HG02610 (cell line): ENCODE measurements at regions not wholly inside any gene's neighbourhood (a gene's known extent, or its start where the extent isn't known, plus 50 kb on each side); places are given as distances from the start of the nearest gene placed in this dataset.

Source experiments
- ATAC-seq: cut with Tn5 transposase; IDR thresholded peaks from one replicate; pipeline ENCODE4 v1.9.1; 2021; ENCODE audit warnings: mild to moderate bottlenecking, moderate library complexity; ENCODE audit not compliant: unreplicated experiment

DNA sequence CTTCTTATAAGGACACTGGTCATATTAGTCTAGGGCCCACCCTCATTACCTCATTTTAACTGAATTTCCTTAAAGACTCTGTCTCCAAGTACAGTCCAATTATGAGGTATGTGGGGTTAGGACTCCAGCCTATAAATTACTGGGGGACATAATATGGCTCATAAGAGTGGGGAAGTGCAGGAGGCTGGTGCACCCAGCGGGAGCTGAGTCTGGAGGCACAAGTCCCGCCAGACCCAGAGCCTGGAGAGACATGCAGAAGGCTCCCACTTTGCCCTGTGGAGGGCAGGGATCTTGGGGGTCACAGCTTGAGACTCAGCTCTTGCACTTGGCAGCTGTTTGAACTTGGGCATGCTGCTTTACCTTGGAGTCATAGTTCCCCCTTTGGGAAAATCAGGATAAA, 250.4 kb downstream of the RHOU start:
- ATAC-seq: no peak

DNA sequence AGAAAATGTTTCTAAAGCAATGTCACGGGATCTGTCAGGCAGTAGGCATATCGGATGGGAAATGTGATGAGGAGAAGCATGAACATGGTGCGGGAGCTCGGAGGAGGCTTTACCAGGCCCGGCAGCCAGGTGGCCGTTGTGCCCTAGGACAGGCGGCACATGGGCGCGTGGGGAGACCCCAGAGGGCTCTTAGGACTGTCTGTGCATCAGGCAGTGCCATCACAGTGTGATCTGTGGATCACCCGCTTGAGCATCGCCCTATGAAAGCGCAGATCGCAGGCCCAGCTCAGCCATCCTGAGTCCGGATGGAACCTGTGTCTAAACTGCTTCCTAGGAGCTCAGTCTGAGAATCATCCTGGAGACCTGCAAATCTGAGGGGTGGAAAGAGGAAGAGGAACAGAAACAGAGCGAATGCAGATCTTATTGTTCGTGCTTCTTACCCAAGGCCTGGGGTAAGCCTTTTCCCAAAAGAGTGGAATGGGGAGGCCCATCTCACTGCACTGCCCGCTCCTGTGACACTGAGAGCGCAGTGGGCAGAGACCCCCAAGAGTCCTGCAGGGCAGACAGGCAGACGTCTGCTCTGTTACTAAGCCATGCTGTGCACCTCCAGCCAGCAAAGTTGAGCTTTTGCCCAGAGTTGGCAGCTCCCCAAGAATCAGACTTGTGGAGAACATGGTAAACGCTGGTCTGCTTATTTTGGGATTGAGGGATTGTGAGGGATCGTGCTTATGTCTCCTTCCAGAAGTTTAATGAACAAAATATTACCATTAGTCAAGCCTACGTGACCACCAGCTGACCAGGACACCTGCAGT, 251.0 kb downstream of the RHOU start:
- ATAC-seq: no peak

DNA sequence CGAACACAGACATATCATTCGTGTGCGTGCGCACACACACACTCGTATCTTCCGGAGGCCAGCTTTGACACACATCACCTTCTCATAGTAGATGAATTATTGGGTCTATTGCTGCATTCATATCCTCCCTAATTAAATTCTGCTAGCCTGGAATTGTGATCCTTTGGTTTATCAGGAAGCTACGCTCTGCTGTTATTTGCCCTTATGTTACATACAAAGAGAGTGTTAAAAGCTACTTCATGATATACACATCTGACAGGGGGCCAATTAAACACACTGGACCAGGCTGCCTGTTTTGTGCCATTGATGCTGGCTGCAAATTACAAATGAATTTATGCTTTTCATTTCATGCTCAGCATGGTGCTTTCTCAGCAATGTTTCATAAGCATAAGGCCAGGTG, 252.0 kb downstream of the RHOU start:
- ATAC-seq: no peak

DNA sequence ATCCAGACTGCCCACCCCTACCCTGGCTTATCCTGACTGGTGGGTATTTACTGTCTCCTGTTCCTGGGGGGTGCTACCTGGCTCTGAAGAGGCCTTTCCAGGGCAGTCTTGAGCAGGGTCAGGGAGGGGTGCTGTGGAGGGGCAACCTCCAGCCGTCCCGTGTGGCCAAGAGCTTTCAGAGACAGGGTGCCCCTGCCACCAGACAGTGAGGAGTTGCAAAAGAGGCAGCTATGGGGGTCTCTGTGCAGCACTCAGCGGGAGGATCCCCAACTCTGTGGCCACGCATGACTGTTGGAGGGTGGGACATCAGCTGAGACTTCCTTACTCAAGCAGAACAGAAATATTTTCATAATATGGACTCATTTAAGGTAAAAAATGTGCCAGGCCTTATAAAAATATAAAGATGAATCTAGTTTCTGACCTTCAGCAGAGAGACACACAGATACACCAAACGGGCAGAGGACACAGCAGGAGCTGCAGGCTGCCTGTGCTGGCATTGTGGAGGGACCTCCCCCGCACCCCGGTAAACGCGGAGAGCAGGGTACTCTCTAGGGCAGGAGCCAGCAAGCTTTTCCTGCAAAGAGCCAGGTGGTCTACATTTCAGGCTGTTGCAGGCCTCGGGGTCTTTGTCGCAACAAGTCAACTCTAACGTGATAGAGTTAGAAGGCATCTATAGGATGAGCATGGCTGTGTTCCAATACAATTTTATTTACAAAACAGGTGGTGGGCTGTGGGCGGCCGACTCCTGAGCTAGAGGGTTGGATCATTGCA, 252.6 kb downstream of the RHOU start:
- no peak for ATAC-seq

- ATAC-seq: no peak
Observed at GRCh38 chr1:228988664-228989063, 253.4 kb downstream of the RHOU start.

GRCh38 chr1:228989176-228989575, 253.9 kb downstream of the RHOU start:
- ATAC-seq: no peak

- ATAC-seq: no peak
Observed at GRCh38 chr1:228989676-228989991, 254.4 kb downstream of the RHOU start.

DNA sequence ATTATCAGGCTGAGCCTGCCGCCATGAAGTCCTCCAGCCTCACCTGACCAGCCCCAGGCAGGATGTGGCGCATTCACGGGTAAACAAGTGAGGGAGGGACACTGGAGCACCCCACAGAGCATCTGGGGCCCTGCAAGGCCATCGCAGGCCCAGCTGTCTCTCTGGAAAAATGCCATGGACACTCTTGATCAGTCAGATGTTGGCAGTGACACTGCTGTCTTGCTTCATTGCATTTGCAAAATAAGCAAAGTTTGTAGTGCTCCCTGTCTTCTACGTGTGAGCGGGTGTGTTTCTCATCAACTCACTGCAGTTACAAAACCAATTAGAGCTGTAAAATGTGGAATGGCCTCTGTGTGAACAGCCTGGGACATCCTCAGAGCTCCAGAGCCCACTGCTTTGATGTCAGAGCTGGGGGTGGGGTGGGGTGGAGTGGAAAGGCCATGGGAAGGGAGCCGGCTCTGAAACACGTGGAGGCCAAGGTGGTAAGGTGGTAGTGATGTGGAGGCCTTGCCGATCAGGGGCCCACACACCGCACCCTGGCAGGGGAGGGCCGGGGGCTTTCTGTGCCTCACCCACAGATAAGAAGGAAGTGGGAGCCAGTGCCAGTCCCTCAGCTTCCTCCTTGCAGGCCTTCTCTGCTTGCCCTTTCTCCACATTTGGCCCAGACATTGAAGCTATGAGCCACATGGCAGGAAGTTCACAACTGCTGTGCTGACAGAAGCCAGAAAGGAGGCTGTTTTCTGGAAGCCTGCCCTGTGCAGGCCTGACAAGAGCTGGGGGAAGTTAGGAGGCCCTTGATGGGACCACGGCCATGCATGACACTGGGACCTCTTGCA, 254.9 kb downstream of the RHOU start:
- no peak for ATAC-seq

GRCh38 chr1:228990906-228991569, 255.8 kb downstream of the RHOU start:
- no peak for ATAC-seq

GRCh38 chr1:228992044-228992443, 256.8 kb downstream of the RHOU start:
- no peak for ATAC-seq

DNA sequence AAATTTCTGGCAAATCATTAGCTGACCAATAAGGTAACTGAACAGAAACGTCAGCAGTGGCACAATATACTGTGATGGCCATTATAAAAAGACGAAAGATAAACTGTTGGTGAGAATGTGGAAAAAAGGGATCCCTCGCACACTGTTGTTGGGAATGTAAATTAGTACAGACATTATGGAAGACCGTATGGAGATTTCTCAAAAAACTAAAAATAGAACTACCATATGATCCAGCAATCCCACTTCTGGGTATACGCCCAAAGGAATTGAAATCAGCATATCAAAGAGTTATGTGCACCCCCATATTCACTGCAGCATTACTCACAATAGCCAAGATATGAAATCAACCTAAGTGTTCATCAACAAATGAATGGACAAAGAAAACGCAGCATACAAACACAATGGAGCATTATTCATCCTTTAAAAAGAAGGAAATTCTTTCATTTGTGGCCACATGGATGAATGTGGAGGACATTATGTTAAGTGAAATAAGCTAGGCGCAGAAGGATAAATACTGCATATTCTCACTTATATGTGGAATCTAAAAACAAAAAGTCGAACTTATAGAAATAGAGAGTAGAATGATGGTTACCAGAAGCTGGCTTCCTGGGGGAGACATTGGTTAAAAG, 257.7 kb downstream of the RHOU start:
- no peak for ATAC-seq

DNA sequence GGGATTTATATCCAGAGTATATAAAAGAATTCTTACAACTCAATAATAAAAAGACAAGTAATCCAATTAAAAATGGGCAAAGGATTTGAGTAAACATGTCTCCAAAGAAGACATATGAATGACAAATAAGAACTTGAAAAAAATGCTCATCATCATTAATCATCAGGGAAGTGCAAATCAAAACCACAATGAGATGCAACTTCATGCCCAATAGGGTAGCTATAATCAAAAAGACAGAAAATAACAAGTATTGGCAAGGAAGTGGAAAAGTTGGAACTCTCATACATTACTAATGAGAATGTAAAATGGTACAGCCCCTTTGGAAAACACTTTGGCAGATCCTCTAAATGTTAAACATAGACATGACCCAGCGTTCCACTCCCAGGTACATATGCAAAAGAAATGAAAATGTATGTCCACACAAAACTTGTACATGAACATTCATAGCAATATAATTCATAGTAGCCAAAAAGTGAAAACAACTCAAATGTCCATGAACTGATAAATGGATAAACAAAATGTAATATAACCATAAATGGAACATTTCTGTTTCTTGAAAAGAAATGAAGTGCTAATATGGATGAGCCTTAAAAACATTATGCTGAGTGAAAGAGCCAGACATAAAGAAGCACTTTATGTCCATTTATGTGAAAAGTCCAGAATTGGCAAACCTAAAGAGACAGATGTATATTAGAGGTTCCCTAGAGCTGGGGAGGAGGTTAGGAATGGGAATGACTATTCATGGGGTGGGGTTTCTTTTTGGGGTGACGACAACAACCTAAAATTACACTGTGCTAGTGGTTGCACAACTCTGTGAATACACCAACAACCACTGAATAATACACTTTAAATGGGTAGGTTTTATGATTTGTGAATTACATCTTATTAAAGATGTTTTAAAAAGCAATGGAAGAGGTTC, 259.7 kb downstream of the RHOU start:
- no peak for ATAC-seq

DNA sequence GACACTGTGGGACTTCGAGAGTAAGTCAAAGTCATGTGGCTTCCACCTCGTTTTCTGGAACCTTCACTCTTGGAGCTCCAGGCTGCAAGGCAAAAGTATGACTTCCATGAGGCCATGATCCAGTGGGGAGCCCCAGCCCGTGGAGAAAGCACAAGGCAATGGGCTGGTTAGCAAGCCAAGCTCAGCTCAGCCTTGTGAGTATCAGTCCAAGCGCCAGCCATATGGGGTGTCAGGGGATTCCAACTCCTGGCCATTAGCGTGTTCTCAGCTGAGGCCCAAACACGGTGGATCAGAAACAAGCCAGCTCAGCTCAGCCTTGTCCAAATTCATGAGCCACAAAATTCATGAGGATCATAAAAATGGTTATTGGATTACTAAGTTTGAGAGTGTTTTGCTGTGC, 261.0 kb downstream of the RHOU start:
- ATAC-seq: no peak

DNA sequence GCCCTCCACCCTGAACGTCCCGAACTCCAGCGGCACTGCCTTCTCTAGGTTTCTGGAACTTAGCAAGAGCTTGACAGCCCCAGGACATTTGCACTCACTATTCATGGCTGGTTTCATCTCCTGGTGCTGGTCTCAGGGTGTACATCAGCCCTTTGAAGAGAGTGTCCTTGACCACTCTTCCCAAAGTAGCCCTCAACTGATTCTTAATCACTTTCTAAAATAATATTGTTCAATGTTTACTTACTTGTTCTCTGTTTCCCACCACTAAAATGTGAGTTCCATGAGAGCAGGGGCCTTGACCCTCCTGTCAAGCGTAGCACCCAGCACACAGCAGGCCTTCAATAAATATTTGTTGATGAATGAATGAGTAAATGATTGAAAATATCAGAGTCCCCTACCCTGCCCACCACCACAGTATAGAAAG, 262.5 kb downstream of the RHOU start:
- ATAC-seq: no peak

DNA sequence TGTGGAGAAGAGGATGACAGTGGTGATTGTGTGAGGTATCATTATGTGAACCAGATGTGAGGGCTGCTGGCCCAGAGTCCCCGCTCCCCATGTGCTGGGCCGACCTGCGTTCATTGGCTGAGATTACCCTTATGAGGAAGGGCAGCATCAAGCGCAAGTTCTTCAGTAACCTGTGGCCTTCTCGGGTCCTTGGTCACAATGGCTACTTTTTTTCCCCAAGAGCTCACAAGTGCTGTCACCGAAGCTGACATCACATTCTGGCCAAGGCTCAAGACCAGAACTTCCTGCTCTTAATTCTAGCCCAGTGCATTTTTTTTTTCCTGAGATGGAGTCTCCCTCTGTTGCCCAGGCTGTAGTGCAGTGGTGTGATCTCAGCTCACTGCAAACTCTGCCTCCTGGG, 262.9 kb downstream of the RHOU start:
- no peak for ATAC-seq

DNA sequence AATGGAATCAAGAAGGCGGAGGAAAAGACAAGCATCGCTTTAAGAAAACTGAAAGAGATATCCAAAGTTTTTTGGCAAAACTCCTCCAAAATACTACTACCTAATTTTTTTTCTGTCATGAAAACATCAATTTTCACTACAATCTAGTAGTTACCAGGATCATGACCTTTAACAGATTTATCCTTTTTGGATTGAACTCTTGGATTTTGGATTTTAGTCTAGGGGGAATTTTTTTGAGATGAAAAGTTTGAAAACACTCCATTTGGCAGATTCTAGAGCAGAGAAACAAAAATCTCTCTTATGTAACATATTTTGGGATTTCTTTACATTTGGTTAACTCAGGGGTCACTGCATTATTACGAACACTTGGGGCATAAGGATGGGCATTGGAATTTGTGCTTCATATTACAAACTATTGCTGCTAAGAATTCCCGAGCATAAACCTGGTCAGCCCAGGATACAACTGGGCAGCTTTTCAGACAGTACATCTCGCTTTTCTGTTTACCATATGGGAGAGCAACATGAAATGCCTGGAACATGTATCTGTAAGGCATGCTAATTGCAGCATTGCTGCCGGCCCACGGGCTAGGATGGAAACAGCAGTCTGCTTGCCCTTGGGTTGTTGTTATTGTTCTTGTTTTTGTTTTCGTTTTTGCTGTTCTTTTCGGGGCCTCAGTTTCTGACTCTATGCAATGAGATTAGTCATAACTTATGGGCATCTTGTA, 264.3 kb downstream of the RHOU start:
- no peak for ATAC-seq

GRCh38 chr1:229000187-229000586, 264.9 kb downstream of the RHOU start:
- no peak for ATAC-seq

- no peak for ATAC-seq
Observed at GRCh38 chr1:229001467-229002011, 266.3 kb downstream of the RHOU start.

DNA sequence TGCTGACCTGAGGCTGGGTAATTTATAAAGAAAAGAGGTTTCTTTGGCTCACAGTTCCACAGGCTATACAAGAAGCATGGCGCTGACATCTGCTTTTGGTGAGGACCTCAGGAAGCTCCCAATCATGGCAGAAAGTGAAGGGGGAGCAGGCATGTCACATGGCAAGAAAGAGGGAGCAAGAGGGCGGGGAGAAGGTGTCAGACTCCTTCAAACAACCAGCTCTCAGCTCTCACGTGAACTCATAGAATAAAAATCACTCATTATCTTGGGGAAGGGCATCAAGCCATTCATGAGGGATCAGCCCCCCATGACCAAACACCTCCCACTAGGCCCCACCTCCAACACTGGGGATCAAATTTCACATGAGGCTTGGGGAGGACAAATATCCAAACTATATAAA, 266.8 kb downstream of the RHOU start:
- no peak for ATAC-seq
